ENCODE measurements at regions not wholly inside any gene's neighbourhood (a gene's known extent, or its start where the extent isn't known, plus 50 kb on each side); places are given as distances from the start of the nearest gene placed in this dataset.

GRCh38 chr9:115397591-115398312 is 279.8 kb upstream of the TNC start:
- no peak overlapping the region for H3K27ac ChIP-seq (ENCODE audit: low read depth in 1 of 2, low read length in 2 of 2)
- H3K9me3 ChIP-seq (ENCODE audit: control insufficient read depth in 4 of 4, low read length in 3 of 4): no peaks in the 10 kb centered on the region
- no peak for DNase-seq (ENCODE audit: low spot score)
- peaks cover 0 to 3% (median 0%) of the 10 kb centered on the region in 4 donors for H3K27me3 ChIP-seq (ENCODE audit: control insufficient read depth in 4 of 4, insufficient read depth in 4 of 4, low read length in 3 of 4)
- no peak overlapping the region for H3K9ac ChIP-seq (ENCODE audit: low read depth in 1 of 2, low read length in 2 of 2)
- WGBS: 87% methylated on average over 4 of the region's 4 CpGs
- H3K4me1 ChIP-seq (ENCODE audit: control insufficient read depth in 4 of 4, insufficient read depth in 4 of 4, low read length in 3 of 4): no peaks in the 10 kb centered on the region
- no peak for TF ChIP-seq CTCF (IDR thresholded peaks at IDR 0.05; ENCODE audit: low read depth, low read length, missing input control)
- TF ChIP-seq SP1 (IDR thresholded peaks at IDR 0.05): no peak
- no peak for TF ChIP-seq GABPA (IDR thresholded peaks at IDR 0.05 in 1 of 2, conservative IDR thresholded peaks at IDR 0.05 in 1 of 2)
- no peak for TF ChIP-seq HNF4A (conservative IDR thresholded peaks at IDR 0.05)
- TF ChIP-seq, protein P1, sequence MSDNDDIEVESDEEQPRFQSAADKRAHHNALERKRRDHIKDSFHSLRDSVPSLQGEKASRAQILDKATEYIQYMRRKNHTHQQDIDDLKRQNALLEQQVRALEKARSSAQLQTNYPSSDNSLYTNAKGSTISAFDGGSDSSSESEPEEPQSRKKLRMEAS (IDR thresholded peaks at IDR 0.05): no peak
- TF ChIP-seq EGR1 (IDR thresholded peaks at IDR 0.05; ENCODE audit: low read depth in 2 of 2): no peak
- no peak for TF ChIP-seq RXRA (IDR thresholded peaks at IDR 0.05)
- no peak for TF ChIP-seq JUND (IDR thresholded peaks at IDR 0.05)
- no peak for TF ChIP-seq ZBTB33 (IDR thresholded peaks at IDR 0.05)
- no peak for TF ChIP-seq YY1 (IDR thresholded peaks at IDR 0.05)
- no peak for TF ChIP-seq RAD21 (IDR thresholded peaks at IDR 0.05)
- TF ChIP-seq ATF3 (IDR thresholded peaks at IDR 0.05): no peak
- no peaks in the 10 kb centered on the region for H3K36me3 ChIP-seq (ENCODE audit: control insufficient read depth in 4 of 4, insufficient read depth in 3 of 4, low read depth in 1 of 4, low read length in 3 of 4)
- no peak overlapping the region for H3K4me3 ChIP-seq (ENCODE audit: low read depth in 1 of 3, low read length in 3 of 3)

DNA sequence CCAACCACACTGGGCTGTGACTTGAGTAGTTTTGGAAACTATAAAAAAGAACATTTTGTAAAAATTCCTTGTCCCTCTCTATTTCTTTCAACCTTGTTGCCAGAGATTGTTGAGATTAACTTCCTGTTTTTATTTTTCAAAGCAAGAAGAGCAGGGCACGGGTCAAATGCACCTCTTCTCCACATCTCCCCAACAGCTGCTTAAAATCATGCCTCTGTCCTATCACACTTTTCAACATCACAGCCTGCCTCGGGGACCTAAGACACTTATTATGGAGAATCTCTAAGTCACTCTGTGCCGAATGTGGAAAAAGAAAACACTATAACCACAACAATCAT is 280.3 kb upstream of the TNC start:
- Histone ChIP-seq H3K27ac (ENCODE audit: low read depth in 1 of 2, low read length in 2 of 2) (no peak overlapping the region), H3K36me3 (ENCODE audit: control insufficient read depth in 4 of 4, insufficient read depth in 3 of 4, low read depth in 1 of 4, low read length in 3 of 4) (no peaks in the 10 kb centered on the region), H3K9me3 (ENCODE audit: control insufficient read depth in 4 of 4, low read length in 3 of 4) (no peaks in the 10 kb centered on the region), H3K4me1 (ENCODE audit: control insufficient read depth in 4 of 4, insufficient read depth in 4 of 4, low read length in 3 of 4) (no peaks in the 10 kb centered on the region), H3K4me3 (ENCODE audit: low read depth in 1 of 3, low read length in 3 of 3) (no peak overlapping the region), H3K27me3 (ENCODE audit: control insufficient read depth in 4 of 4, insufficient read depth in 4 of 4, low read length in 3 of 4) (peaks cover 0 to 3% (median 0%) of the 10 kb centered on the region in 4 donors), H3K9ac (ENCODE audit: low read depth in 1 of 2, low read length in 2 of 2) (no peak overlapping the region)
- TF ChIP-seq JUND (IDR thresholded peaks at IDR 0.05) (no peak), RXRA (IDR thresholded peaks at IDR 0.05) (no peak), ATF3 (IDR thresholded peaks at IDR 0.05) (no peak)
- no peak for DNase-seq (ENCODE audit: low spot score)
- WGBS: 68% methylated on average over 3 of the region's 3 CpGs

DNA sequence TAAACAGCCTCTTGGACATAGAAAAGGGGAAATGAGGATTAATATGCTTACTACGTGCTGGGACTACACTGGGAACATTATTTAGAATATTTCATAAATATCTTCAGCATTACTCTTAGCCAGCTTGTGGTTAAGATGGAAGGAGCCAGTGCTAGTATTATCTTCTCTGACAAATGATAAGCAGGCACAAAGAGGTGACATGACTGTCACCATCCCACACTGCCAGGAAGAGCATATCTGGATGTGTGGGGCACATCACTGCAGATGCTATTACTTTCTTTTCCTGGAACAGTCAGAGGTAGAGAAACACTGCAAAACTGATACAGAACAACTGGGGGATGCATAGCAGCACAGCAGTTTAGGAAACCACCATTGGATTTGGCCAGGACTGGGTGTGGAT is 281.0 kb upstream of the TNC start:
- no peak overlapping the region for H3K27ac ChIP-seq (ENCODE audit: low read depth in 1 of 2, low read length in 2 of 2)
- H3K36me3 ChIP-seq (ENCODE audit: control insufficient read depth in 4 of 4, insufficient read depth in 3 of 4, low read depth in 1 of 4, low read length in 3 of 4): no peaks in the 10 kb centered on the region
- 63% methylated on average over 1 of the region's 1 CpG for WGBS
- DNase-seq (ENCODE audit: low spot score): no peak
- no peak overlapping the region for H3K9ac ChIP-seq (ENCODE audit: low read depth in 1 of 2, low read length in 2 of 2)
- no peaks in the 10 kb centered on the region for H3K9me3 ChIP-seq (ENCODE audit: control insufficient read depth in 4 of 4, low read length in 3 of 4)
- no peak overlapping the region for H3K4me3 ChIP-seq (ENCODE audit: low read depth in 1 of 3, low read length in 3 of 3)
- H3K4me1 ChIP-seq (ENCODE audit: control insufficient read depth in 4 of 4, insufficient read depth in 4 of 4, low read length in 3 of 4): no peaks in the 10 kb centered on the region
- TF ChIP-seq EGR1 (IDR thresholded peaks at IDR 0.05; ENCODE audit: low read depth in 2 of 2): no peak
- TF ChIP-seq ZBTB33 (IDR thresholded peaks at IDR 0.05): no peak
- TF ChIP-seq RAD21 (IDR thresholded peaks at IDR 0.05): no peak
- TF ChIP-seq NR2F2 (IDR thresholded peaks at IDR 0.05): no peak
- TF ChIP-seq, protein P1 (IDR thresholded peaks at IDR 0.05): no peak
- no peak for TF ChIP-seq ATF3 (IDR thresholded peaks at IDR 0.05)
- TF ChIP-seq CTCF (IDR thresholded peaks at IDR 0.05; ENCODE audit: low read depth, low read length, missing input control): no peak
- TF ChIP-seq TAF1 (conservative IDR thresholded peaks at IDR 0.05): no peak
- no peak for TF ChIP-seq HNF4A (conservative IDR thresholded peaks at IDR 0.05)
- H3K27me3 ChIP-seq (ENCODE audit: control insufficient read depth in 4 of 4, insufficient read depth in 4 of 4, low read length in 3 of 4): peaks cover 0 to 3% (median 0%) of the 10 kb centered on the region in 4 donors

All from liver (tissue), 8 donors.